ENCODE measurements at regions not wholly inside any gene's neighbourhood (a gene's known extent, or its start where the extent isn't known, plus 50 kb on each side); places are given as distances from the start of the nearest gene placed in this dataset.

DNA sequence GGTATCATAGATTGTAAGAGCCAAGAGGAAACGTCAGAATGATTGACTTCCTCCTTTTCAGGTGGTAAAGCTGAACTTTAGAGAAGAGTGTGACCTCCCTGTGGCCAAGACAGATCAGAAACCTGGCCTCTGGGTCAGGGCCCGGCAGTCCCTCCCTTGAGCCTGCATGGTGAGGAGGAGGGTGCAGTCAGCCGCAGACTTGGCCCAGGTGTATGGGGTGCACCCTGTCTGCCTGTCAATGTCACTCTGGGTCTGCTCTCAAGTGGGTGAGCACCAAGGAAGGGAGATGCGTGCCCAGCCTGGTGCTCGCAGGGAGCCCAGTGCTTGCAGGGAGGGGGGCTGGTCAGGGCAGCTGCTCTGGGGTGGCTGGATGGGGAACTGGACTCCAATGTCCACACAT lies 134.4 kb upstream of the SNTG2 start (continued):
- TF ChIP-seq PTBP1 (IDR thresholded peaks at IDR 0.05; ENCODE audit: low read depth, low read length, poor library complexity, severe bottlenecking) (no peak), BRD4 (CRISPR knock-in tag; IDR thresholded peaks at IDR 0.05) (no peak), PITX1 (CRISPR knock-in tag; IDR thresholded peaks at IDR 0.05) (no peak), ZNF761 (CRISPR knock-in tag; conservative IDR thresholded peaks at IDR 0.05) (no peak), KDM2A (CRISPR knock-in tag; IDR thresholded peaks at IDR 0.05; ENCODE audit: borderline replicate concordance, low read depth) (no peak)
- TF ChIP-seq, protein P1, sequence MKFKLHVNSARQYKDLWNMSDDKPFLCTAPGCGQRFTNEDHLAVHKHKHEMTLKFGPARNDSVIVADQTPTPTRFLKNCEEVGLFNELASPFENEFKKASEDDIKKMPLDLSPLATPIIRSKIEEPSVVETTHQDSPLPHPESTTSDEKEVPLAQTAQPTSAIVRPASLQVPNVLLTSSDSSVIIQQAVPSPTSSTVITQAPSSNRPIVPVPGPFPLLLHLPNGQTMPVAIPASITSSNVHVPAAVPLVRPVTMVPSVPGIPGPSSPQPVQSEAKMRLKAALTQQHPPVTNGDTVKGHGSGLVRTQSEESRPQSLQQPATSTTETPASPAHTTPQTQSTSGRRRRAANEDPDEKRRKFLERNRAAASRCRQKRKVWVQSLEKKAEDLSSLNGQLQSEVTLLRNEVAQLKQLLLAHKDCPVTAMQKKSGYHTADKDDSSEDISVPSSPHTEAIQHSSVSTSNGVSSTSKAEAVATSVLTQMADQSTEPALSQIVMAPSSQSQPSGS (CRISPR knock-in tag; IDR thresholded peaks at IDR 0.05): no peak
- TF ChIP-seq, protein P2, sequence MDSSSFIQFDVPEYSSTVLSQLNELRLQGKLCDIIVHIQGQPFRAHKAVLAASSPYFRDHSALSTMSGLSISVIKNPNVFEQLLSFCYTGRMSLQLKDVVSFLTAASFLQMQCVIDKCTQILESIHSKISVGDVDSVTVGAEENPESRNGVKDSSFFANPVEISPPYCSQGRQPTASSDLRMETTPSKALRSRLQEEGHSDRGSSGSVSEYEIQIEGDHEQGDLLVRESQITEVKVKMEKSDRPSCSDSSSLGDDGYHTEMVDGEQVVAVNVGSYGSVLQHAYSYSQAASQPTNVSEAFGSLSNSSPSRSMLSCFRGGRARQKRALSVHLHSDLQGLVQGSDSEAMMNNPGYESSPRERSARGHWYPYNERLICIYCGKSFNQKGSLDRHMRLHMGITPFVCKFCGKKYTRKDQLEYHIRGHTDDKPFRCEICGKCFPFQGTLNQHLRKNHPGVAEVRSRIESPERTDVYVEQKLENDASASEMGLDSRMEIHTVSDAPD (CRISPR knock-in tag; IDR thresholded peaks at IDR 0.05): no peak

DNA sequence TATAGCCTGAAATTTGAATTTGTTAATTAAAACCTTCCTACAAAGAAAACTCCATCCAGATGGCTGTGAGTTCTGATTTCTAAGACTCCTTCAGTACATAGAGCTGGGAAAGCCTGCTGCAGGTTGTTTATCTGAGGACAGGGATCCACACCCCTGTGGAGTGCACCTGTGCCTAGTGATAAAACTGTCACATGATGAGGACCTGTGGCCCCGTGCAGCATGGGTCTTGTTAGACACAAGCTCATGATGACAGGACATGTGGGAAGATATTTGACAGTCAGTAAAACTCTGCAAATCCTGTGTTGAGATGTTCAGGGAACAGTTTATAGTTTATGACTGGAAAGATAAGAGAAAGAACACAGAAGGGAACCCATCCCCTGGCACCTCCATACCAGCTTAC lies 133.2 kb upstream of the TMEM18 start:
- Histone ChIP-seq H3K4me3 (replicated peaks in 1 of 3; ENCODE audit: insufficient read depth in 1 of 3, low read depth in 2 of 3, low read length in 3 of 3) (no peak overlapping the region), H3K36me3 (replicated peaks in 1 of 2; ENCODE audit: control insufficient read depth in 1 of 2, insufficient read depth in 2 of 2, low read length in 2 of 2) (no peaks in the 10 kb centered on the region), H4K20me1 (ENCODE audit: insufficient read depth, low read length) (no peaks in the 10 kb centered on the region), H2AFZ (ENCODE audit: low read length) (no peak overlapping the region), H3K9me3 (ENCODE audit: low read length) (no peaks in the 10 kb centered on the region), H3K4me1 (ENCODE audit: insufficient read depth, low read length) (no peaks in the 10 kb centered on the region), H3K4me2 (ENCODE audit: low read depth, low read length) (no peak overlapping the region), H3K9ac (ENCODE audit: insufficient read depth, low read depth, low read length) (no peak overlapping the region), H3K79me2 (ENCODE audit: insufficient read depth, low read length) (no peaks in the 10 kb centered on the region), H3K27me3 (ENCODE audit: control insufficient read depth in 1 of 2, insufficient read depth in 2 of 2, low read length in 2 of 2) (peaks cover 0 to 7% of the 10 kb centered on the region in 2 experiments; a peak in 1 of 5 replicates), H3K27ac (ENCODE audit: extremely low read length, insufficient read depth, low read length) (no peak overlapping the region)
- DNase-seq (ENCODE audit: low spot score) (no peak), FAIRE-seq (no peak), ATAC-seq (no peak)
- no peak for TF ChIP-seq ZNF674 (CRISPR knock-in tag; IDR thresholded peaks at IDR 0.05; ENCODE audit: low read depth)
- intact Hi-C loops (cut with micrococcal nuclease; ENCODE audit: unreplicated experiment): no loop called here
- no TSS peak for BruUV-seq (replicated peaks)
- ChIA-PET CTCF (ENCODE audit: low intra/inter-chr PET ratio, low total read pairs) (no interaction called here), POLR2A (no interaction called here)
- in situ Hi-C loops (cut with HindIII; ENCODE audit: extremely low pct_ligation_motif_present, low pct_unique_long_range_greater_than_20kb): no loop called here
- WGBS (ENCODE audit: low lambda C conversion rate): 0% methylated on average over 1 of the region's 1 CpG
